Liver (tissue), 3 donors: ENCODE measurements at regions not wholly inside any gene's neighbourhood (a gene's known extent, or its start where the extent isn't known, plus 50 kb on each side); places are given as distances from the start of the nearest gene placed in this dataset.

ENCODE experiments used
- CTCF ChIP-seq: fragments of 150-350 bp; IDR thresholded peaks from 2 replicates; pipeline ENCODE4 v1.5.1; 2017; ENCODE audit warnings: improper control_type of control experiment, low read depth, low read length; ENCODE audit not compliant: missing input control
- EGR1 ChIP-seq, 2 donors: IDR thresholded peaks; 2 replicates each; pipeline ENCODE4 v1.6.1; 2016 to 2018; ENCODE audit warnings: antibody characterized with exemption in 2 of 2, low read depth in 2 of 2
- HNF4G ChIP-seq: IDR thresholded peaks from 2 replicates; pipeline ENCODE4 v1.6.1; 2016; ENCODE audit warnings: antibody characterized with exemption
- JUND ChIP-seq, 2 donors: IDR thresholded peaks; 2 replicates each; pipeline ENCODE4 v1.6.1; 2016; ENCODE audit warnings: antibody characterized with exemption in 2 of 2
- MAX ChIP-seq: IDR thresholded peaks from 2 replicates; pipeline ENCODE4 v1.6.1; 2016; ENCODE audit warnings: antibody characterized with exemption
- RAD21 ChIP-seq, 2 donors: IDR thresholded peaks; 2 replicates each; pipeline ENCODE4 v1.6.1; 2016; ENCODE audit warnings: antibody characterized with exemption in 2 of 2, mild to moderate bottlenecking in 2 of 2
- RXRA ChIP-seq, 2 donors: IDR thresholded peaks; 2 replicates each; pipeline ENCODE4 v1.6.1; 2017 to 2018; ENCODE audit warnings: antibody characterized with exemption in 2 of 2, mild to moderate bottlenecking in 1 of 2
- TAF1 ChIP-seq: conservative IDR thresholded peaks from 2 replicates; pipeline ENCODE4 v1.6.1; 2016; ENCODE audit warnings: antibody characterized with exemption, mild to moderate bottlenecking
- TF ChIP-seq, protein P1 (sequence below): IDR thresholded peaks from 2 replicates; pipeline ENCODE4 v1.6.1; 2016; ENCODE audit warnings: antibody characterized with exemption, mild to moderate bottlenecking
- donor health status: healthy.
- donor health status: healthy.

- TF ChIP-seq RAD21 (IDR thresholded peaks at IDR 0.05) (no peak), CTCF (no peak), RXRA (IDR thresholded peaks at IDR 0.05) (no peak), EGR1 (IDR thresholded peaks at IDR 0.05; ENCODE audit: low read depth in 2 of 2) (no peak), HNF4G (no peak), MAX (no peak), JUND (IDR thresholded peaks at IDR 0.05) (no peak), TAF1 (no peak)
- TF ChIP-seq, protein P1, sequence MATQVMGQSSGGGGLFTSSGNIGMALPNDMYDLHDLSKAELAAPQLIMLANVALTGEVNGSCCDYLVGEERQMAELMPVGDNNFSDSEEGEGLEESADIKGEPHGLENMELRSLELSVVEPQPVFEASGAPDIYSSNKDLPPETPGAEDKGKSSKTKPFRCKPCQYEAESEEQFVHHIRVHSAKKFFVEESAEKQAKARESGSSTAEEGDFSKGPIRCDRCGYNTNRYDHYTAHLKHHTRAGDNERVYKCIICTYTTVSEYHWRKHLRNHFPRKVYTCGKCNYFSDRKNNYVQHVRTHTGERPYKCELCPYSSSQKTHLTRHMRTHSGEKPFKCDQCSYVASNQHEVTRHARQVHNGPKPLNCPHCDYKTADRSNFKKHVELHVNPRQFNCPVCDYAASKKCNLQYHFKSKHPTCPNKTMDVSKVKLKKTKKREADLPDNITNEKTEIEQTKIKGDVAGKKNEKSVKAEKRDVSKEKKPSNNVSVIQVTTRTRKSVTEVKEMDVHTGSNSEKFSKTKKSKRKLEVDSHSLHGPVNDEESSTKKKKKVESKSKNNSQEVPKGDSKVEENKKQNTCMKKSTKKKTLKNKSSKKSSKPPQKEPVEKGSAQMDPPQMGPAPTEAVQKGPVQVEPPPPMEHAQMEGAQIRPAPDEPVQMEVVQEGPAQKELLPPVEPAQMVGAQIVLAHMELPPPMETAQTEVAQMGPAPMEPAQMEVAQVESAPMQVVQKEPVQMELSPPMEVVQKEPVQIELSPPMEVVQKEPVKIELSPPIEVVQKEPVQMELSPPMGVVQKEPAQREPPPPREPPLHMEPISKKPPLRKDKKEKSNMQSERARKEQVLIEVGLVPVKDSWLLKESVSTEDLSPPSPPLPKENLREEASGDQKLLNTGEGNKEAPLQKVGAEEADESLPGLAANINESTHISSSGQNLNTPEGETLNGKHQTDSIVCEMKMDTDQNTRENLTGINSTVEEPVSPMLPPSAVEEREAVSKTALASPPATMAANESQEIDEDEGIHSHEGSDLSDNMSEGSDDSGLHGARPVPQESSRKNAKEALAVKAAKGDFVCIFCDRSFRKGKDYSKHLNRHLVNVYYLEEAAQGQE, result no peak
Measured at GRCh38 chr18:29361843-29362242, 1184.9 kb upstream of the CDH2 start.
